ENCODE measurements at regions not wholly inside any gene's neighbourhood (a gene's known extent, or its start where the extent isn't known, plus 50 kb on each side); places are given as distances from the start of the nearest gene placed in this dataset.

DNA sequence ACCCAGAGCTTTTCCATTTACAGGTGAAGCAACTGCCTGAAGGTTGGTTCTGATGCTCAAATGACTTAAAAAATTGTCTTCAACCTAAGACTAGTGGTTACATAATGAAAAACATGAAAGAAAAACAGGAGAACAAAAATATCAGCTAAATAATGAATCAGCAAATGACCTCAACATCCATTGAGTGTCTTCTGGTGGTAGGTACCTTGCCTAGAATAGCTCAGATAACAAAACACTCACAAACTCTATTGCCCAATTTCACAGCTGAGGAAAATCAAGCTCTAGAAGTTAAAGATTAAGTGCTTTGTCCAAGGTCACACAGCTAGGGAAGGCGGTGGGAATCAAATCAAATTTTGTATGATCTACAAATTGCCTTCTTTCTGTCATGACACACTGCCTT lies 304.6 kb upstream of the CDH11 start:
- no peak for TF ChIP-seq GATA2 (IDR thresholded peaks at IDR 0.05; ENCODE audit: low read depth, low read length)
- TF ChIP-seq GATA3 (IDR thresholded peaks at IDR 0.05; ENCODE audit: low read depth, low read length) = no peak
